Thoracic aorta (tissue), 2 donors: ENCODE measurements at regions not wholly inside any gene's neighbourhood (a gene's known extent, or its start where the extent isn't known, plus 50 kb on each side); places are given as distances from the start of the nearest gene placed in this dataset.

ENCODE experiments used
- ATAC-seq: fragments of 150-250 bp; one replicate; pipeline ENCODE4 v1.8.0; 2017; ENCODE audit warnings: low read depth; ENCODE audit not compliant: insufficient number of reproducible peaks, low FRiP score
- DNase-seq: peaks from one replicate; pipeline ENCODE4 v3.0.0-alpha.2; 2020; ENCODE audit warnings: low spot score
- H3K27ac ChIP-seq, 2 donors: fragments of 200-600 bp; sonication (generic); 1 replicate in 1 of 2; 2 replicates in 1 of 2; pipeline ENCODE4 v1.5.1; 2016; ENCODE audit warnings: mild to moderate bottlenecking in 2 of 2, moderate library complexity in 2 of 2
- H3K27me3 ChIP-seq: fragments of 200-600 bp; sonication (generic); replicated peaks from 2 replicates; pipeline ENCODE4 v1.6.0; 2016; ENCODE audit warnings: mild to moderate bottlenecking; ENCODE audit not compliant: insufficient read depth
- H3K36me3 ChIP-seq: fragments of 200-600 bp; sonication (generic); one replicate; pipeline ENCODE4 v1.5.1; 2016
- H3K4me1 ChIP-seq, 2 donors: fragments of 200-600 bp; sonication (generic); 1 replicate in 1 of 2; 2 replicates in 1 of 2; pipeline versions ENCODE4 v1.5.1 to v1.6.0; 2016; ENCODE audit warnings: low read depth in 2 of 2, mild to moderate bottlenecking in 1 of 2; ENCODE audit not compliant: control insufficient read depth in 1 of 2
- H3K4me3 ChIP-seq: fragments of 200-600 bp; sonication (generic); 2 replicates; pipeline ENCODE4 v1.5.1; 2016; ENCODE audit warnings: mild to moderate bottlenecking
- H3K9me3 ChIP-seq: fragments of 200-600 bp; sonication (generic); 2 replicates; pipeline ENCODE4 v1.5.1; 2016
- CTCF ChIP-seq: fragments of 200-600 bp; sonication (generic); IDR thresholded peaks from one replicate; pipeline ENCODE4 v1.5.1; 2019; ENCODE audit warnings: antibody characterized with exemption

- H3K9me3 ChIP-seq = no peaks in the 10 kb centered on the region
- H3K4me1 ChIP-seq = no peaks in the 10 kb centered on the region
- DNase-seq (no peak), ATAC-seq (no peak)
- no peak overlapping the region for H3K4me3 ChIP-seq
- no peak overlapping the region for H3K27ac ChIP-seq
- TF ChIP-seq CTCF = no peak
- no peaks in the 10 kb centered on the region for H3K27me3 ChIP-seq
- H3K36me3 ChIP-seq = no peaks in the 10 kb centered on the region
These were observed 691.2 kb downstream of the TLR4 start for GRCh38 chr9:118395415-118395814.

GRCh38 chr9:118401546-118401945 lies 697.3 kb downstream of the TLR4 start:
- H3K9me3 ChIP-seq = no peaks in the 10 kb centered on the region
- ATAC-seq = no peak
- no peak overlapping the region for H3K4me3 ChIP-seq
- no peaks in the 10 kb centered on the region for H3K4me1 ChIP-seq
- no peak for TF ChIP-seq CTCF
- no peaks in the 10 kb centered on the region for H3K36me3 ChIP-seq
- no peak overlapping the region for H3K27ac ChIP-seq
- no peak for DNase-seq
- no peaks in the 10 kb centered on the region for H3K27me3 ChIP-seq

GRCh38 chr9:118414676-118415075 lies 710.5 kb downstream of the TLR4 start:
- Histone ChIP-seq H3K27me3 (no peaks in the 10 kb centered on the region), H3K4me1 (no peaks in the 10 kb centered on the region), H3K36me3 (no peaks in the 10 kb centered on the region), H3K4me3 (no peak overlapping the region), H3K9me3 (no peaks in the 10 kb centered on the region), H3K27ac (no peak overlapping the region)
- DNase-seq (no peak), ATAC-seq (no peak)
- TF ChIP-seq CTCF = no peak

GRCh38 chr9:118418887-118419565 lies 714.8 kb downstream of the TLR4 start:
- no peak for ATAC-seq

GRCh38 chr9:118419676-118420075 lies 715.5 kb downstream of the TLR4 start:
- Histone ChIP-seq H3K9me3 (no peaks in the 10 kb centered on the region), H3K4me1 (no peaks in the 10 kb centered on the region), H3K27me3 (no peaks in the 10 kb centered on the region), H3K4me3 (no peak overlapping the region), H3K36me3 (no peaks in the 10 kb centered on the region), H3K27ac (no peak overlapping the region)
- no peak for TF ChIP-seq CTCF
- ATAC-seq (no peak), DNase-seq (no peak)

More at GRCh38 chr9:118418887-118419565, 714.8 kb downstream of the TLR4 start:
- no peak for DNase-seq
- Histone ChIP-seq H3K9me3 (no peaks in the 10 kb centered on the region), H3K4me1 (no peaks in the 10 kb centered on the region), H3K36me3 (no peaks in the 10 kb centered on the region), H3K27me3 (no peaks in the 10 kb centered on the region), H3K27ac (no peak overlapping the region), H3K4me3 (no peak overlapping the region)
- TF ChIP-seq CTCF = no peak
